ENCODE measurements at regions not wholly inside any gene's neighbourhood (a gene's known extent, or its start where the extent isn't known, plus 50 kb on each side); places are given as distances from the start of the nearest gene placed in this dataset.

DNA sequence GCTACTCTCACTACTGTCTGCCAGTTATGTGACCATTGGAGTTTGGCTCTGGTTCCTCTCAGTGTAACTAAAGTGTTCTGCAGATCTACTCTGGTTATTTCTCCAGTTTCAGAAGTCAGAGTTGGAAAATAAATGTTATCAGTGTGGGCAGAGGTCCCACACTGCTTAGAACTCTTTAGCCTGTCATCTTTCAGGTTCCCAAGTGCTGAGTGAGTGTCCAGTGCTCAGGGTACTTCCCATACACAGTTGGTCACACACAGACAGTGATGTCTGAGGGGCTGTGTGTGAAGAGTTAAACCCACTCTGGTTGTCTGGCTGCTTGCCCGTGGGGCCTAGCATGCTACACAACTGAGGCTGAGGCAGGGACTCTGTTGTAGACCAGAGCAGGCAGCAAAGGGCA, 421.8 kb upstream of the MEX3C start:
- H3K36me3 ChIP-seq (ENCODE audit: control insufficient read depth, insufficient read depth, low read length): no peaks in the 10 kb centered on the region
- peaks cover 7% of the 10 kb centered on the region for H3K27me3 ChIP-seq (ENCODE audit: control insufficient read depth, insufficient read depth, low read length)
- no peak overlapping the region for H3K4me3 ChIP-seq (ENCODE audit: low read depth, low read length)
- TF ChIP-seq, protein P1, sequence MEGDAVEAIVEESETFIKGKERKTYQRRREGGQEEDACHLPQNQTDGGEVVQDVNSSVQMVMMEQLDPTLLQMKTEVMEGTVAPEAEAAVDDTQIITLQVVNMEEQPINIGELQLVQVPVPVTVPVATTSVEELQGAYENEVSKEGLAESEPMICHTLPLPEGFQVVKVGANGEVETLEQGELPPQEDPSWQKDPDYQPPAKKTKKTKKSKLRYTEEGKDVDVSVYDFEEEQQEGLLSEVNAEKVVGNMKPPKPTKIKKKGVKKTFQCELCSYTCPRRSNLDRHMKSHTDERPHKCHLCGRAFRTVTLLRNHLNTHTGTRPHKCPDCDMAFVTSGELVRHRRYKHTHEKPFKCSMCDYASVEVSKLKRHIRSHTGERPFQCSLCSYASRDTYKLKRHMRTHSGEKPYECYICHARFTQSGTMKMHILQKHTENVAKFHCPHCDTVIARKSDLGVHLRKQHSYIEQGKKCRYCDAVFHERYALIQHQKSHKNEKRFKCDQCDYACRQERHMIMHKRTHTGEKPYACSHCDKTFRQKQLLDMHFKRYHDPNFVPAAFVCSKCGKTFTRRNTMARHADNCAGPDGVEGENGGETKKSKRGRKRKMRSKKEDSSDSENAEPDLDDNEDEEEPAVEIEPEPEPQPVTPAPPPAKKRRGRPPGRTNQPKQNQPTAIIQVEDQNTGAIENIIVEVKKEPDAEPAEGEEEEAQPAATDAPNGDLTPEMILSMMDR (IDR thresholded peaks at IDR 0.05; ENCODE audit: insufficient read depth, low read length, poor library complexity, severe bottlenecking): no peak
- DNase-seq (ENCODE audit: low read depth): no peak

DNA sequence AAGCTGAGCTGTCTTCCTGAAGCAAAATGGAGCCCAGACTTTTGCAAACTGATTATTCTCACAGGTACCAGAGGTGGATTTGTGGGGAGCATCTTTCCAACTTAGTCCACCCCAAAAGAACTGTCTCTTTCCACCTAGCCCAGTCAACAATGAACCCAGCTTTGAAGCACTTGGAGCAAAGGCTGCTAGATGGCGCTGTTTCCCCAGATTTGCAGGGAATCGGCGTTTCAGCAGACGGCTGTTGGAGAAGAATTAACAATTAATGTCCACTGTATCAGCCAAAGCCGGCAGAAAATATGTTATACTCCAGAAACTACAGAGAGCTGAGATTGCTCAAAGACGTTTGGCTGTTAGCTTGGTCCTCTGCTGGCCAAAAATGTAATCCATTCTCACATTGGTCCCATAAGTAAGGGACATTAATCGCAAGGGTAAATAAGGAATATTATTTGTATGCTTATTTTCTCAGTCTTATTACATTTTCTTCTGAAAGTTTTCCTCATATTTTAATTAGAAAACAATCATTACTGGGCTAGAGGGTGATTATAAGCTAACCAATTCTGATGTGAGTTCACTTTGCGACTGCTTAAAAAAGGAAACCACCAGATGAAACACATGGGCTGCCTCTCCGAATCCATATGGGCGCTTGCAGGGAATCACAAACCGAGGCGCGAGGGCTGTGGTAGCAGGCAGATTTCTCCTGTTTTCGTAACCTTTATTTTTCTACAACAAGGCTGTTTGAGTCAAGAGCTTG, 423.8 kb upstream of the MEX3C start:
- Histone ChIP-seq H3K4me3 (ENCODE audit: low read depth, low read length) (no peak overlapping the region), H3K36me3 (ENCODE audit: control insufficient read depth, insufficient read depth, low read length) (no peaks in the 10 kb centered on the region), H3K27me3 (ENCODE audit: control insufficient read depth, insufficient read depth, low read length) (peaks cover 9% of the 10 kb centered on the region)
- DNase-seq (ENCODE audit: low read depth): peak; percentile 12
- TF ChIP-seq, protein P1 (IDR thresholded peaks at IDR 0.05; ENCODE audit: insufficient read depth, low read length, poor library complexity, severe bottlenecking): peak; percentile 95

DNA sequence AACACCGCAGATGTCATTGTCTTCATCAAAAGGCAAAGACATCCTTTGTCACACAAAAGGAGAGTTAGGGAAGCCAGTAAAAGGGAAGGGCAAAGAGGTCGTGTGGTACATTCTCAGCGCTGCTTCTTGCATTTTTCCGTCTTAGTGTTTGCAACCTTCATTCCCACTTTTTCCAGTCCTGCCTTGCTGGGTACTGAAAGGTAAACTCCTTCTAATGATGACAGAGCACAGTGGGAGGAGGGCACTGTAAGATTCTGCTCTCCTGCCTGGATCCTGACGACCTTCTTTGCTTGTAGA, 424.3 kb upstream of the MEX3C start:
- H3K36me3 ChIP-seq (ENCODE audit: control insufficient read depth, insufficient read depth, low read length): no peaks in the 10 kb centered on the region
- peaks cover 9% of the 10 kb centered on the region for H3K27me3 ChIP-seq (ENCODE audit: control insufficient read depth, insufficient read depth, low read length)
- DNase-seq (ENCODE audit: low read depth): no peak
- no peak overlapping the region for H3K4me3 ChIP-seq (ENCODE audit: low read depth, low read length)
- TF ChIP-seq, protein P1 (IDR thresholded peaks at IDR 0.05; ENCODE audit: insufficient read depth, low read length, poor library complexity, severe bottlenecking): no peak

GRCh38 chr18:51622702-51623101, 425.2 kb upstream of the MEX3C start:
- no peak overlapping the region for H3K4me3 ChIP-seq (ENCODE audit: low read depth, low read length)
- H3K27me3 ChIP-seq (ENCODE audit: control insufficient read depth, insufficient read depth, low read length): peaks cover 9% of the 10 kb centered on the region
- no peak for DNase-seq (ENCODE audit: low read depth)
- TF ChIP-seq, protein P1 (IDR thresholded peaks at IDR 0.05; ENCODE audit: insufficient read depth, low read length, poor library complexity, severe bottlenecking): no peak
- H3K36me3 ChIP-seq (ENCODE audit: control insufficient read depth, insufficient read depth, low read length): no peaks in the 10 kb centered on the region

DNA sequence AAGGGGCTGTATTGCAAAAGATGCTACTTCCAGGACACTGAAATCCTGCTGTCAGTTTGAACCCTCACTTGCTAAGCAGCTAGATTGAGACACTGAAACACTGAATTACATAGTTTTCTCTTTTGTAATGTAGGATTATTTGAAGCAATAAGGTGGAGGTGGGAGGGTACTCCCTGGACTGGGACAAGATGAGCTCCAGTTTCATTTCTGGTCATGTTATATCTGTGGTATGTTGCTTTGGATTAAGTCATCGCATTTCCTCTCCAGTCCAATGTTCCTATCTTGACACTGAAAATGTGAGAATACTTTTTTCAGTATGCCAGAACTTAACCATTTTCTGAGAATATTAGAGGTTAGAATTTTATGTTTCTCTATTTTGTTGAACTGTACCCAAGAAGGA, 426.2 kb upstream of the MEX3C start:
- Histone ChIP-seq H3K36me3 (ENCODE audit: control insufficient read depth, insufficient read depth, low read length) (no peaks in the 10 kb centered on the region), H3K4me3 (ENCODE audit: low read depth, low read length) (no peak overlapping the region), H3K27me3 (ENCODE audit: control insufficient read depth, insufficient read depth, low read length) (peaks cover 9% of the 10 kb centered on the region)
- TF ChIP-seq, protein P1 (IDR thresholded peaks at IDR 0.05; ENCODE audit: insufficient read depth, low read length, poor library complexity, severe bottlenecking): no peak
- no peak for DNase-seq (ENCODE audit: low read depth)

GRCh38 chr18:51630706-51631105, 433.2 kb upstream of the MEX3C start:
- no peak for DNase-seq (ENCODE audit: low read depth)
- Histone ChIP-seq H3K27me3 (ENCODE audit: control insufficient read depth, insufficient read depth, low read length) (no peaks in the 10 kb centered on the region), H3K36me3 (ENCODE audit: control insufficient read depth, insufficient read depth, low read length) (no peaks in the 10 kb centered on the region), H3K4me3 (ENCODE audit: low read depth, low read length) (no peak overlapping the region)
- TF ChIP-seq, protein P1 (IDR thresholded peaks at IDR 0.05; ENCODE audit: insufficient read depth, low read length, poor library complexity, severe bottlenecking): no peak

Measured in kidney epithelial cell (primary cell).